Motor neuron (in vitro differentiated cells): ENCODE measurements at regions not wholly inside any gene's neighbourhood (a gene's known extent, or its start where the extent isn't known, plus 50 kb on each side); places are given as distances from the start of the nearest gene placed in this dataset.
A peak's percentile ranks its signal among the peaks of the same experiment; 100 is the strongest.
"Not testable (repeated sequence)": the region's sequence is repeated elsewhere in the genome, so short reads cannot be mapped to it uniquely, and the experiment has no call there.

Source experiments
- ATAC-seq, 8 experiments: fragments of 200-7000 bp; cut with Tn5 transposase; replicated peaks in 6 of 8; 2 replicates each; pipeline ENCODE4 v1.8.0; 2021; ENCODE audit warnings: mild to moderate bottlenecking in 8 of 8, moderate library complexity in 8 of 8
- H3K27ac ChIP-seq, 2 donors: fragments of 250-450 bp; sonication (Bioruptor Pico); 2 replicates each; pipeline ENCODE4 v1.9.0; 2021; ENCODE audit warnings: antibody characterized with exemption in 2 of 2, mild to moderate bottlenecking in 2 of 2, moderate library complexity in 1 of 2
- H3K4me1 ChIP-seq, 2 donors: fragments of 250-450 bp; sonication (Bioruptor Pico); replicated peaks in 1 of 2; 2 replicates each; pipeline ENCODE4 v1.6.1; 2021; ENCODE audit warnings: antibody characterized with exemption in 2 of 2, mild to moderate bottlenecking in 2 of 2, moderate library complexity in 1 of 2
- H3K4me3 ChIP-seq, 5 donors: fragments of 250-450 bp; sonication (Bioruptor Pico); 2 replicates each; pipeline ENCODE4 v1.9.0; 2021; ENCODE audit warnings: antibody characterized with exemption in 5 of 5, mild to moderate bottlenecking in 5 of 5, moderate library complexity in 4 of 5
- WGBS, 10 experiments: fragments of 450-650 bp; shearing (Covaris generic); methylation state at CpG; one replicate each; pipeline ENCODE4 v1.0.0; 2022; 5-methylcytosine and 5-hydroxymethylcytosine counted together
- in situ Hi-C, 9 experiments: fragments of 400-800 bp; cut with MboI; loops; one replicate each; pipeline ENCODE4 v1.15.0; 2021; ENCODE audit warnings: low sequenced_read_pairs in 9 of 9, low pct_unique_long_range_greater_than_20kb in 2 of 9; ENCODE audit not compliant: unreplicated experiment in 9 of 9

GRCh38 chr2:234802071-234802844 is 149.6 kb upstream of the SH3BP4 start:
- Histone ChIP-seq H3K27ac (no peak overlapping the region), H3K4me3 (no peak overlapping the region), H3K4me1 (peaks cover 11 to 12% of the 10 kb centered on the region in 2 donors)
- ATAC-seq, result no peak
- 60 to 100% (median 88%) methylated on average over 1 to 4 of the region's 4 CpGs; no CpG with 5 or more reads in 3 of the 10 experiments for WGBS, 10 experiments
- in situ Hi-C loops, result no loop called here

- 0 to 80% (median 60%) methylated on average over 1 to 13 of the region's 15 CpGs for WGBS, 10 experiments
- peak overlapping the region; percentile 26 to 40 for H3K27ac ChIP-seq
- H3K4me3 ChIP-seq, result no peak overlapping the region
- peak in 3 of 8 experiments; percentile 11 to 50 (median 19) for ATAC-seq
- peaks cover 47 to 52% of the 10 kb centered on the region in 2 donors for H3K4me1 ChIP-seq
- in situ Hi-C loops, result loop anchor here in 1 of 9 experiments (25.0 kb wide), 1 partner anchor 210 kb away; no protein-coding TSS in a partner anchor
Measured at GRCh38 chr2:234797566-234798250, 154.1 kb upstream of the SH3BP4 start.

GRCh38 chr2:234796045-234796591 is 155.7 kb upstream of the SH3BP4 start:
- Histone ChIP-seq H3K4me3 (no peak overlapping the region), H3K27ac (peak overlapping the region in 1 of 2 donors; percentile 56), H3K4me1 (peaks cover 61 to 68% of the 10 kb centered on the region in 2 donors)
- in situ Hi-C loops, result loop anchor here in 1 of 9 experiments (25.0 kb wide), 1 partner anchor 209 kb away; no protein-coding TSS in a partner anchor
- ATAC-seq, result peak in 5 of 8 experiments; percentile 64 to 86 (median 74)
- WGBS, 10 experiments, result 0 to 82% (median 32%) methylated on average over 1 to 8 of the region's 8 CpGs; no CpG with 5 or more reads in 3 of the 10 experiments

- in situ Hi-C loops, result loop anchor here in 1 of 9 experiments (25.0 kb wide), 1 partner anchor 208 kb away; no protein-coding TSS in a partner anchor
- Histone ChIP-seq H3K4me3 (no peak overlapping the region), H3K4me1 (peaks cover 66 to 76% of the 10 kb centered on the region in 2 donors), H3K27ac (peak overlapping the region in 1 of 2 donors; percentile 56)
- 24 to 82% (median 52%) methylated on average over 1 to 6 of the region's 6 CpGs; no CpG with 5 or more reads in 1 of the 10 experiments for whole genome bisulfite sequencing, 10 experiments
- ATAC-seq, result peak in 2 of 8 experiments; percentile 13 to 39
Measured at GRCh38 chr2:234795272-234795920, 156.4 kb upstream of the SH3BP4 start.

GRCh38 chr2:234794866-234795265 is 157.0 kb upstream of the SH3BP4 start:
- no peak for ATAC-seq
- in situ Hi-C loops, result loop anchor here in 1 of 9 experiments (25.0 kb wide), 1 partner anchor 208 kb away; no protein-coding TSS in a partner anchor
- H3K4me3 ChIP-seq, result no peak overlapping the region
- 87 to 100% (median 90%) methylated on average over 2 to 7 of the region's 8 CpGs; no CpG with 5 or more reads in 4 of the 10 experiments for WGBS, 10 experiments
- peak overlapping the region in 1 of 2 donors; percentile 56 for H3K27ac ChIP-seq
- peaks cover 72 to 81% of the 10 kb centered on the region in 2 donors for H3K4me1 ChIP-seq

GRCh38 chr2:234793212-234793785 is 158.5 kb upstream of the SH3BP4 start:
- in situ Hi-C loops, result loop anchor here in 1 of 9 experiments (25.0 kb wide), 1 partner anchor 206 kb away; no protein-coding TSS in a partner anchor
- Histone ChIP-seq H3K4me1 (peaks cover 81 to 89% of the 10 kb centered on the region in 2 donors), H3K27ac (peak overlapping the region; percentile 47 to 58), H3K4me3 (no peak overlapping the region)
- 21 to 82% (median 40%) methylated on average over 1 to 8 of the region's 8 CpGs; no CpG with 5 or more reads in 1 of the 10 experiments for WGBS, 10 experiments
- ATAC-seq, result peak in 4 of 8 experiments; percentile 1 to 14 (median 2)

GRCh38 chr2:234792621-234793022 is 159.2 kb upstream of the SH3BP4 start:
- Histone ChIP-seq H3K27ac (peak overlapping the region; percentile 67 to 74), H3K4me1 (peaks cover 74 to 82% of the 10 kb centered on the region in 2 donors), H3K4me3 (no peak overlapping the region)
- WGBS, 10 experiments, result 0 to 76% (median 8%) methylated on average over 2 to 17 of the region's 18 CpGs; no CpG with 5 or more reads in 2 of the 10 experiments
- peak in 5 of 8 experiments; percentile 65 to 87 (median 83) for ATAC-seq
- in situ Hi-C loops, result loop anchor here in 1 of 9 experiments (25.0 kb wide), 1 partner anchor 205 kb away; no protein-coding TSS in a partner anchor

GRCh38 chr2:234792096-234792495 is 159.7 kb upstream of the SH3BP4 start:
- Histone ChIP-seq H3K27ac (peak overlapping the region; percentile 67 to 74), H3K4me1 (peaks cover 70 to 78% of the 10 kb centered on the region in 2 donors)
- in situ Hi-C loops, result loop anchor here in 1 of 9 experiments (25.0 kb wide), 1 partner anchor 205 kb away; no protein-coding TSS in a partner anchor
- peak in 3 of 8 experiments; percentile 28 to 37 (median 34) for ATAC-seq
- 72 to 100% (median 87%) methylated on average over 1 to 5 of the region's 8 CpGs; no CpG with 5 or more reads in 2 of the 10 experiments for WGBS, 10 experiments
- H3K4me3 ChIP-seq, result not testable (repeated sequence)

GRCh38 chr2:234790380-234790779 is 161.4 kb upstream of the SH3BP4 start:
- in situ Hi-C loops, result loop anchor here in 1 of 9 experiments (25.0 kb wide), 1 partner anchor 203 kb away; no protein-coding TSS in a partner anchor
- no peak overlapping the region for H3K27ac ChIP-seq
- peaks cover 55 to 63% of the 10 kb centered on the region in 2 donors for H3K4me1 ChIP-seq
- ATAC-seq, result no peak
- 74 to 100% (median 80%) methylated on average over 2 to 10 of the region's 10 CpGs for WGBS, 10 experiments
- H3K4me3 ChIP-seq, result no peak overlapping the region

GRCh38 chr2:234789556-234790325 is 162.1 kb upstream of the SH3BP4 start:
- Histone ChIP-seq H3K4me1 (peaks cover 49 to 56% of the 10 kb centered on the region in 2 donors), H3K4me3 (no peak overlapping the region), H3K27ac (no peak overlapping the region)
- in situ Hi-C loops, result loop anchor here in 1 of 9 experiments (25.0 kb wide), 1 partner anchor 202 kb away; no protein-coding TSS in a partner anchor
- 17 to 86% (median 75%) methylated on average over 1 to 7 of the region's 9 CpGs; no CpG with 5 or more reads in 4 of the 10 experiments for WGBS, 10 experiments
- peak in 3 of 8 experiments; percentile 4 to 33 (median 14) for ATAC-seq

GRCh38 chr2:234788841-234789240 is 163.0 kb upstream of the SH3BP4 start:
- Histone ChIP-seq H3K4me3 (no peak overlapping the region), H3K4me1 (peaks cover 44 to 50% of the 10 kb centered on the region in 2 donors), H3K27ac (no peak overlapping the region)
- in situ Hi-C loops, result loop anchor here in 1 of 9 experiments (25.0 kb wide), 1 partner anchor 202 kb away; no protein-coding TSS in a partner anchor
- ATAC-seq, result no peak
- 20 to 100% (median 100%) methylated on average over 1 to 2 of the region's 4 CpGs; no CpG with 5 or more reads in 5 of the 10 experiments for WGBS, 10 experiments
